OCI-LY3 (cell line): ENCODE measurements at regions not wholly inside any gene's neighbourhood (a gene's known extent, or its start where the extent isn't known, plus 50 kb on each side); places are given as distances from the start of the nearest gene placed in this dataset.

Source experiments
- CTCF ChIP-seq: fragments of 200-600, 300-600 bp; sonication (generic); IDR thresholded peaks from 2 replicates; pipeline ENCODE4 v1.5.1; 2014; ENCODE audit warnings: antibody characterized with exemption, low read length, low read depth
- EZH2phosphoT487 ChIP-seq: fragments of 200-600 bp; shearing (Covaris generic); IDR thresholded peaks from 2 replicates; pipeline ENCODE4 v1.6.1; 2018; ENCODE audit warnings: antibody characterized with exemption, mixed run types, low read depth

GRCh38 chr7:46343802-46344201 lies 422.7 kb upstream of the IGFBP3 start:
- no peak for TF ChIP-seq CTCF
- no peak for TF ChIP-seq EZH2phosphoT487
